HL-60 (cell line): ENCODE measurements at regions not wholly inside any gene's neighbourhood (a gene's known extent, or its start where the extent isn't known, plus 50 kb on each side); places are given as distances from the start of the nearest gene placed in this dataset.

Experiments used
- DNase-seq, 2 experiments: peaks; one replicate each; pipeline ENCODE4 v3.0.0-alpha.2; 2010 to 2020; ENCODE audit warnings: low read depth in 1 of 2, low spot score in 1 of 2
- H3K27ac ChIP-seq: fragments of 250-450 bp; sonication (Bioruptor Pico); replicated peaks from 2 replicates; pipeline ENCODE4 v1.5.1; 2020; ENCODE audit warnings: mild to moderate bottlenecking, moderate library complexity
- H3K27me3 ChIP-seq: fragments of 250-450 bp; sonication (Bioruptor Pico); 2 replicates; pipeline ENCODE4 v1.5.1; 2021; ENCODE audit warnings: mild to moderate bottlenecking, moderate library complexity; ENCODE audit not compliant: insufficient read depth, poor library complexity, severe bottlenecking
- H3K4me3 ChIP-seq: replicated peaks from 2 replicates; pipeline ENCODE4 v1.5.1; 2011; ENCODE audit warnings: mild to moderate bottlenecking, control low read depth, low read length; ENCODE audit not compliant: insufficient read depth
- CTCF ChIP-seq: IDR thresholded peaks from one replicate; pipeline ENCODE4 v1.5.1; 2011; ENCODE audit warnings: low read length, control low read depth, inconsistent platforms; ENCODE audit not compliant: insufficient read depth
- GABPA ChIP-seq: IDR thresholded peaks from 2 replicates; pipeline ENCODE4 v1.6.1; 2012; ENCODE audit warnings: low read depth
- POLR2AphosphoS5 ChIP-seq: IDR thresholded peaks from 2 replicates; pipeline ENCODE4 v1.6.1; 2012; ENCODE audit warnings: low read depth
- REST ChIP-seq: IDR thresholded peaks from 2 replicates; pipeline ENCODE4 v1.6.1; 2012; ENCODE audit warnings: low read depth; ENCODE audit not compliant: insufficient replicate concordance
- SPI1 ChIP-seq: IDR thresholded peaks from 2 replicates; pipeline ENCODE4 v1.6.1; 2012; ENCODE audit warnings: low read depth, mild to moderate bottlenecking, borderline replicate concordance

- TF ChIP-seq GABPA (no peak), SPI1 (no peak), POLR2AphosphoS5 (no peak), CTCF (peak; percentile 52)
- Histone ChIP-seq H3K27me3 (no peaks in the 10 kb centered on the region), H3K4me3 (no peak overlapping the region), H3K27ac (no peak overlapping the region)
- DNase-seq = peak; percentile 8 to 51
These were observed 58.4 kb upstream of the MYO3A start for GRCh38 chr10:25875556-25876165.

DNA sequence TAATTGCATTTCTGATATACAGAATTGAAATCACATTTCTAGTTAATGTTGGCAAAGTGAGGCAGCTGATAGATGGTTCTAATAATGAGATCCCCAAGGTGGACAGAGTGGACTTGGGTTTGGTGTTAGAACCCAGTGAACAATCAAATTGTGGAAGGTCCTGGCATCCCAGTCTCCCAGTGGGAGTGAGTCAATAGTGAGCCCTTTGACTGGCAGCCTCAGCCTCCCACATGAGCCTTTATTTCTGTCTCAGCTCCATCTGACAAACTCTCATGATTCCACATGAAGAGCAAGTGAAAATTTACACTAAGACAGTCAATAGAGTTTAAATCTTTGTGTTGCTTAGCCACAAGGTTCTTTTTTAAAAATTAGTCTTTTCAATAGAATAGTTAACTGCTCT is 56.7 kb upstream of the MYO3A start:
- TF ChIP-seq REST = no peak
- TF ChIP-seq CTCF = no peak
- no peak for TF ChIP-seq SPI1
- TF ChIP-seq GABPA = no peak
- TF ChIP-seq POLR2AphosphoS5 = no peak
- H3K27me3 ChIP-seq = no peaks in the 10 kb centered on the region
- no peak for DNase-seq
- no peak overlapping the region for H3K27ac ChIP-seq
- H3K4me3 ChIP-seq = no peak overlapping the region
